ENCODE measurements at regions not wholly inside any gene's neighbourhood (a gene's known extent, or its start where the extent isn't known, plus 50 kb on each side); places are given as distances from the start of the nearest gene placed in this dataset.

DNA sequence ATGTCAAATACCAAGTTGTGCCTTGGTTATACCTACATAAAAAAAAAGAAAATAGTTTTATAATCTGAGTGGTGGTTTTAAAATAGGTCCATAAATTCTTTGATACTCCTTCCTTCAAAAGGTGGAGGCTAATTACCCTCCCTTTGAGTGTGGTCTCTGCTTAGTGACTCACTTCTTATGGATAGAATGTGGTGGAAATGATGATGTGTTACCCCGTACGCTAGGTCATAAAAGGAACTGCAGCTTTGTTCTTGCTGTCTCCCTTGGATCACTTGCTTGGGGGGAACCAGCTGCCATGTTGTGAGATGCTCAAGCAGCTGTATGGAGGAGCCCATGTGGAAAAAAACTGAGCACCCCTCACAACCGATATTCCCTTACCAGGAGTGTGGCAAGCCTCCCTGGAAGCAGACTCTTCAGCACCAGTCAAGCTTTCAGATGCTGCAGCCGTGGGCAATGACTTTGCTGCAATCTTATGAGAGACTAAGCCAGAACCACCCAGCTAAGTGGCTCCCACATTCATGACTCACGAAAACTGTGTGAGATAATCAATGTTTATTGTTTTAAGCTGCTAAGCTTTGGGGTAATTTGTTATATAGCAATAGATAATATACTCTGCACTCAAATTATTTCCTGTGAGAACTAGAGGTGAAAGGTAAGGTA is 195.0 kb upstream of the GATB start:
- H3K36me3 ChIP-seq (ENCODE audit: control insufficient read depth, insufficient read depth, low read length) = no peaks in the 10 kb centered on the region
- DNase-seq (ENCODE audit: low read depth) = no peak
- TF ChIP-seq, protein P1, sequence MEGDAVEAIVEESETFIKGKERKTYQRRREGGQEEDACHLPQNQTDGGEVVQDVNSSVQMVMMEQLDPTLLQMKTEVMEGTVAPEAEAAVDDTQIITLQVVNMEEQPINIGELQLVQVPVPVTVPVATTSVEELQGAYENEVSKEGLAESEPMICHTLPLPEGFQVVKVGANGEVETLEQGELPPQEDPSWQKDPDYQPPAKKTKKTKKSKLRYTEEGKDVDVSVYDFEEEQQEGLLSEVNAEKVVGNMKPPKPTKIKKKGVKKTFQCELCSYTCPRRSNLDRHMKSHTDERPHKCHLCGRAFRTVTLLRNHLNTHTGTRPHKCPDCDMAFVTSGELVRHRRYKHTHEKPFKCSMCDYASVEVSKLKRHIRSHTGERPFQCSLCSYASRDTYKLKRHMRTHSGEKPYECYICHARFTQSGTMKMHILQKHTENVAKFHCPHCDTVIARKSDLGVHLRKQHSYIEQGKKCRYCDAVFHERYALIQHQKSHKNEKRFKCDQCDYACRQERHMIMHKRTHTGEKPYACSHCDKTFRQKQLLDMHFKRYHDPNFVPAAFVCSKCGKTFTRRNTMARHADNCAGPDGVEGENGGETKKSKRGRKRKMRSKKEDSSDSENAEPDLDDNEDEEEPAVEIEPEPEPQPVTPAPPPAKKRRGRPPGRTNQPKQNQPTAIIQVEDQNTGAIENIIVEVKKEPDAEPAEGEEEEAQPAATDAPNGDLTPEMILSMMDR (IDR thresholded peaks at IDR 0.05; ENCODE audit: insufficient read depth, low read depth, low read length) = no peak
- CTCF ChIA-PET = interaction anchor here (0.6 kb wide), 1 partner anchor 16 kb away, joined by 3 read pairs; no protein-coding TSS in a partner anchor
- POLR2A ChIA-PET = no interaction called here
- H3K4me3 ChIP-seq (ENCODE audit: low read depth, low read length) = no peak overlapping the region
- no peaks in the 10 kb centered on the region for H3K27me3 ChIP-seq (ENCODE audit: control insufficient read depth, insufficient read depth, low read length)

DNA sequence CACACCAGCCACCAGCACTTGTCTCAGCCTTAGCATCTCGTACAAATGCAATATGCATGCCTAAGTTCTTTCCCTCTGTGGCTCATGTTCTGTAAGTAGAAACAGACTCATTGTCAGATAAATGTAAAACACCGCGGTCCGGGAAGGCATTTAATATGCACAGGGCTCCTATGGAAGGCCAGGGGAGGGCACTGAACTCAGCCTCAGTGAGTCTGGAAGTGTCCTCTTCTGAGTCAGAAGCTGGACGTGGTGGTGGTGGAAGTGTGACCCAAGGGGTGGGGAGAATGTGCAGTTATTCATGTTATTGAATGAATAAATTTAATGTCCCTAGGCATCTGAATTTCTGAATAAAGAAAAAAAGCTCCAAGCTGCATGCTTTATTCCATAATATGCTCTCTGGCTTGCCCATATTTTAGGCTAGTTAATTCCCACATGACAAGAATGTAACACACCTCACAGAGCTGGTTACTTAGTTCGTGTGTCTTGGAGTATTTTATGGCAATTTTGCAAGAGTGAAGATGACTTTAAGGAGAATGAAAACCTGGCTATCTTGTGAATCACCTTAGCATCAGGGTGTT is 193.1 kb upstream of the GATB start:
- no peak overlapping the region for H3K4me3 ChIP-seq (ENCODE audit: low read depth, low read length)
- TF ChIP-seq, protein P1 (IDR thresholded peaks at IDR 0.05; ENCODE audit: insufficient read depth, low read depth, low read length) = no peak
- ChIA-PET POLR2A (no interaction called here), CTCF (interaction anchor here (1.1 kb wide), 1 partner anchor 43 kb away, joined by 3 read pairs; no protein-coding TSS in a partner anchor)
- no peaks in the 10 kb centered on the region for H3K36me3 ChIP-seq (ENCODE audit: control insufficient read depth, insufficient read depth, low read length)
- DNase-seq (ENCODE audit: low read depth) = no peak
- no peaks in the 10 kb centered on the region for H3K27me3 ChIP-seq (ENCODE audit: control insufficient read depth, insufficient read depth, low read length)

DNA sequence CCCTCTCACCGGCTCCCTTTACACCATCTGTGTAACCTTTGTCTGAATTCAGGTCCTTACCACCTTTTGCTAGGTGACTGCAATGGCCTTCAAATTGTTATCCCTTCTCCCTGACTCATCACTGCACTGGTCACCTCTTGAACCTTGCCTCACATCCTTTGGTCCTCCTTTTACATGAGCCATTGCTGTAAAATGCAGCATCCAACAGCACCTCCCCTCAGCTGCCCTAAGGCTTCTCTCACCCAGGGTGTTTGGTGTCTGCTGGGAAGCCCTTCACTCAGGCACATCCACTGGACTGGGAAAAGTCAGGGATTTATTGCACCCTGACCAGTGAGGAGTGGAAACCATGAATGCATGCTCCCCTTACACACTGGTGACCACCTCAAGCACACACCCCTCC is 192.5 kb upstream of the GATB start:
- POLR2A ChIA-PET = no interaction called here
- CTCF ChIA-PET = no interaction called here

GRCh38 chr4:151952711-151953254 is 192.0 kb upstream of the GATB start:
- POLR2A ChIA-PET = no interaction called here
- TF ChIP-seq, protein P1 (IDR thresholded peaks at IDR 0.05; ENCODE audit: insufficient read depth, low read depth, low read length) = no peak
- H3K36me3 ChIP-seq (ENCODE audit: control insufficient read depth, insufficient read depth, low read length) = no peaks in the 10 kb centered on the region
- no peaks in the 10 kb centered on the region for H3K27me3 ChIP-seq (ENCODE audit: control insufficient read depth, insufficient read depth, low read length)
- no peak for DNase-seq (ENCODE audit: low read depth)
- no peak overlapping the region for H3K4me3 ChIP-seq (ENCODE audit: low read depth, low read length)
- CTCF ChIA-PET = no interaction called here

More for the DNA sequence above, 192.5 kb upstream of the GATB start:
- no peaks in the 10 kb centered on the region for H3K36me3 ChIP-seq (ENCODE audit: control insufficient read depth, insufficient read depth, low read length)
- TF ChIP-seq, protein P1 (IDR thresholded peaks at IDR 0.05; ENCODE audit: insufficient read depth, low read depth, low read length) = no peak
- H3K4me3 ChIP-seq (ENCODE audit: low read depth, low read length) = no peak overlapping the region
- DNase-seq (ENCODE audit: low read depth) = no peak
- no peaks in the 10 kb centered on the region for H3K27me3 ChIP-seq (ENCODE audit: control insufficient read depth, insufficient read depth, low read length)

DNA sequence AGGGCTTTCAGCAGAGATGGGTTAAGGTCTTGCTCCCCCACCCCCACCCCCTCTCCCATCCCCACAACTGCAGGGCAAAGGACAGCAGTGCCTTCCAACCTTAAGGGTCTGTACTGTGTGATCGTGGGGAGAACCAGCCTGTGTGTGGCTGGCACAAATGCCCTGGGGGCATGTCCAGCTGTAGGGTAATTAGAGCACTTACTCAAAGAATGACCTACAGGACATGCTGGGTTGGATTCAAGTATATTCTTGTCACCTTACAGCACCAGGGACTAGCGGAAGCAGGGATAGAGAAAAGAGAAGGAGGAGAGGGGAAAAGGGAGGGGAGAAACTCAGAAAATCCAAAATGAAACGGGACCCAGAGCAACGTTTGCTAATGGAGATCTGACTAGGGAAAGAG is 191.3 kb upstream of the GATB start:
- DNase-seq (ENCODE audit: low read depth) = no peak

More for the DNA sequence above, 191.3 kb upstream of the GATB start:
- TF ChIP-seq, protein P1 (IDR thresholded peaks at IDR 0.05; ENCODE audit: insufficient read depth, low read depth, low read length) = no peak
- no peak overlapping the region for H3K4me3 ChIP-seq (ENCODE audit: low read depth, low read length)
- no peaks in the 10 kb centered on the region for H3K36me3 ChIP-seq (ENCODE audit: control insufficient read depth, insufficient read depth, low read length)
- ChIA-PET POLR2A (no interaction called here), CTCF (no interaction called here)
- no peaks in the 10 kb centered on the region for H3K27me3 ChIP-seq (ENCODE audit: control insufficient read depth, insufficient read depth, low read length)

Data from BJ (cell line).